PC-3 (cell line): ENCODE measurements at regions not wholly inside any gene's neighbourhood (a gene's known extent, or its start where the extent isn't known, plus 50 kb on each side); places are given as distances from the start of the nearest gene placed in this dataset.

ENCODE experiments used
- ATAC-seq: fragments of 200-7000 bp; cut with Tn5 transposase; 2 replicates; pipeline ENCODE4 v1.9.1; 2020; ENCODE audit warnings: mild to moderate bottlenecking, moderate library complexity
- BruUV-seq: library from RNA; stranded (reverse); fragments of 400-500 nt; replicated peaks from 2 replicates; lab custom pipeline; 2021; lab: Mats Ljungman, UMichigan
- CTCF ChIA-PET: fragments of 300-600 bp; sonication (Branson Sonifier 250); formaldehyde crosslinking; loops from one replicate; lab custom pipeline; 2022; ENCODE audit warnings: antibody characterized with exemption; lab: Charles Lee
- POLR2A ChIA-PET: fragments of 300-600 bp; sonication (Branson Sonifier 250); formaldehyde crosslinking; loops from one replicate; lab custom pipeline; 2022; ENCODE audit warnings: antibody characterized with exemption; ENCODE audit not compliant: unreplicated experiment; lab: Charles Lee
- DNase-seq: peaks from one replicate; pipeline ENCODE4 v3.0.0-alpha.2; 2015
- H2AFZ ChIP-seq: fragments of 300-600 bp; sonication (generic); 2 replicates; pipeline ENCODE4 v1.6.0; 2016; ENCODE audit warnings: antibody characterized with exemption, low read length
- H3F3A ChIP-seq: fragments of 300-600 bp; sonication (generic); one replicate; pipeline ENCODE4 v1.6.0; 2017; ENCODE audit warnings: antibody characterized with exemption, low read length, control low read depth, mild to moderate bottlenecking; ENCODE audit not compliant: unreplicated experiment
- H3K27ac ChIP-seq: fragments of 300-600 bp; sonication (generic); 2 replicates; pipeline ENCODE4 v1.5.1; 2016; ENCODE audit warnings: mild to moderate bottlenecking, low read length
- H3K27me3 ChIP-seq: fragments of 300-600 bp; sonication (generic); 2 replicates; pipeline ENCODE4 v1.6.1; 2016; ENCODE audit warnings: low read length, mixed read lengths
- H3K36me3 ChIP-seq: fragments of 300-600 bp; sonication (generic); 2 replicates; pipeline ENCODE4 v1.6.1; 2016; ENCODE audit warnings: low read depth, mixed run types, low read length, mixed read lengths
- H3K4me1 ChIP-seq: fragments of 300-600 bp; sonication (generic); 2 replicates; pipeline ENCODE4 v1.5.1; 2016; ENCODE audit warnings: low read length; ENCODE audit not compliant: insufficient read depth
- H3K4me2 ChIP-seq: fragments of 300-600 bp; sonication (generic); 2 replicates; pipeline ENCODE4 v1.6.0; 2016; ENCODE audit warnings: low read length
- H3K4me3 ChIP-seq: fragments of 300-600 bp; sonication (generic); 2 replicates; pipeline ENCODE4 v1.5.1; 2016; ENCODE audit warnings: mild to moderate bottlenecking, low read length, mixed read lengths
- H3K79me2 ChIP-seq: fragments of 300-600 bp; sonication (generic); 2 replicates; pipeline ENCODE4 v1.6.1; 2017; ENCODE audit warnings: low read length, mixed read lengths
- H3K9ac ChIP-seq: fragments of 300-600 bp; sonication (generic); 2 replicates; pipeline ENCODE4 v1.6.0; 2016; ENCODE audit warnings: mild to moderate bottlenecking, low read length
- H3K9me2 ChIP-seq: fragments of 300-600 bp; sonication (generic); replicated peaks from 2 replicates; pipeline ENCODE4 v1.6.1; 2016; ENCODE audit warnings: mixed run types, low read length, mixed read lengths
- H3K9me3 ChIP-seq: fragments of 300-600 bp; sonication (generic); 2 replicates; pipeline ENCODE4 v1.6.1; 2016; ENCODE audit warnings: low read length, mixed read lengths
- H4K20me1 ChIP-seq: fragments of 300-600 bp; sonication (generic); 2 replicates; pipeline ENCODE4 v1.6.1; 2016; ENCODE audit warnings: low read length, mixed read lengths
- CTCF ChIP-seq: fragments of 300-600 bp; sonication (generic); conservative IDR thresholded peaks from 2 replicates; pipeline ENCODE4 v1.5.1; 2017; ENCODE audit warnings: antibody characterized with exemption, low read depth, mild to moderate bottlenecking, low read length
- EZH2 ChIP-seq: fragments of 300-600 bp; sonication (generic); IDR thresholded peaks from one replicate; pipeline ENCODE4 v1.6.1; 2017; ENCODE audit warnings: antibody characterized with exemption, mild to moderate bottlenecking, low read length; ENCODE audit not compliant: unreplicated experiment
- EZH2phosphoT487 ChIP-seq: fragments of 300-600 bp; sonication (generic); IDR thresholded peaks from 2 replicates; pipeline ENCODE4 v1.6.1; 2018; ENCODE audit warnings: mild to moderate bottlenecking, antibody characterized with exemption, low read length, borderline replicate concordance
- intact Hi-C: fragments of 100-400 bp; cut with micrococcal nuclease; formaldehyde crosslinking; loops from 2 replicates; pipeline ENCODE4 v1.9.0; 2023

- POLR2A ChIA-PET, result no interaction called here
Measured at GRCh38 chrX:124272370-124272982, 60.0 kb upstream of the TEX13D start.

DNA sequence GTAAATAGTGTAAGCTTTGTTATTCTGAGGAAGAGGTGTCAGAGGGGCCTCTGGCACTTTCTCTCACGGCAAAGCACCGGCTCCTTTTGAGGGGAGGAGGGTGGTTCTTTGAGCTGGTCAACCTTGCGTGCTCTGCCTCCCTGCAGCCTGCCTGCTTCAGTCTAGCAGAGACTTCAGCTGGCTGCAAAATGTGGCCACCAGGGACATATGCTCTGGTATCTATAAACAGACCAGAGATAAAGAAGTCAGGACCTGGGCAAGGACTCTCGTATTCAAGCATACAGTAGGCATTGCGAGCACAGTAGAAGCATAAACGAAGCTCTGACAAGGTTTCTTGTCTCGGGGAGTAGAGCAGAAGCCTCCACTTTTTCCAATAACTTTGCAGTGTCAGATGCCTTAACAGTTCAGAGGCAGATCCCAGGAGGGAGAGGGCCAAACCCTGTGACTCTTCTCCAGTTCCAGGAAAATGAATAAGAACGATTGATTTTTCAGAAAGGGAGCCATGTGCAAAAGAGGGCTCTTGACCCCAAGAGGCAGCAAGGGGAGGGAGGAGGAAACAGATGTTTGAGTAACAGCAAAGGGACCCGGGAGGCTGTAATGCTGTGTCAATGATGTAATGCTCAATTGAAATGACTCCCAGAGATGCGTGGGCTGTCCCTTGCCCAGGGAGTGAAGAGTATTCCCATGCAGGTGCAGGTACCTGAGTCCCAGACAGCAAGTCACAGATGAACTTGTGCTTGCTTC, 57.9 kb upstream of the TEX13D start:
- H3K4me3 ChIP-seq, result no peak overlapping the region

More at GRCh38 chrX:124272370-124272982, 60.0 kb upstream of the TEX13D start:
- ATAC-seq, result no peak
- Histone ChIP-seq H3K9me3 (no peaks in the 10 kb centered on the region), H4K20me1 (no peaks in the 10 kb centered on the region), H3K36me3 (no peaks in the 10 kb centered on the region), H3K9me2 (no peaks in the 10 kb centered on the region), H3K4me2 (no peak overlapping the region), H3K27me3 (no peaks in the 10 kb centered on the region), H3K27ac (no peak overlapping the region), H3F3A (no peaks in the 10 kb centered on the region), H3K4me1 (no peaks in the 10 kb centered on the region), H3K4me3 (no peak overlapping the region), H3K79me2 (no peaks in the 10 kb centered on the region), H2AFZ (no peak overlapping the region), H3K9ac (no peak overlapping the region)
- no peak for TF ChIP-seq EZH2phosphoT487
- no peak for TF ChIP-seq EZH2
- TF ChIP-seq CTCF, result no peak
- intact Hi-C loops, result no loop called here
- CTCF ChIA-PET, result no interaction called here
- BruUV-seq, result no TSS peak
- no peak for DNase-seq

More for the DNA sequence above, 57.9 kb upstream of the TEX13D start:
- H3K9ac ChIP-seq, result no peak overlapping the region
- H2AFZ ChIP-seq, result no peak overlapping the region
- no peaks in the 10 kb centered on the region for H3F3A ChIP-seq
- DNase-seq, result no peak
- no TSS peak for BruUV-seq
- no peaks in the 10 kb centered on the region for H3K27me3 ChIP-seq
- no peaks in the 10 kb centered on the region for H3K9me3 ChIP-seq
- intact Hi-C loops, result no loop called here
- no peaks in the 10 kb centered on the region for H4K20me1 ChIP-seq
- ChIA-PET POLR2A (interaction anchor here (0.5 kb wide), 1 partner anchor 973 kb away, joined by 3 read pairs; no protein-coding TSS in a partner anchor), CTCF (no interaction called here)
- peak; percentile 15; the same call in 1 of the 2 replicates for ATAC-seq
- H3K79me2 ChIP-seq, result no peaks in the 10 kb centered on the region
- no peaks in the 10 kb centered on the region for H3K9me2 ChIP-seq
- no peak for TF ChIP-seq CTCF
- H3K27ac ChIP-seq, result no peak overlapping the region
- no peaks in the 10 kb centered on the region for H3K4me1 ChIP-seq
- no peaks in the 10 kb centered on the region for H3K36me3 ChIP-seq
- H3K4me2 ChIP-seq, result no peak overlapping the region
